ENCODE measurements at regions not wholly inside any gene's neighbourhood (a gene's known extent, or its start where the extent isn't known, plus 50 kb on each side); places are given as distances from the start of the nearest gene placed in this dataset.

DNA sequence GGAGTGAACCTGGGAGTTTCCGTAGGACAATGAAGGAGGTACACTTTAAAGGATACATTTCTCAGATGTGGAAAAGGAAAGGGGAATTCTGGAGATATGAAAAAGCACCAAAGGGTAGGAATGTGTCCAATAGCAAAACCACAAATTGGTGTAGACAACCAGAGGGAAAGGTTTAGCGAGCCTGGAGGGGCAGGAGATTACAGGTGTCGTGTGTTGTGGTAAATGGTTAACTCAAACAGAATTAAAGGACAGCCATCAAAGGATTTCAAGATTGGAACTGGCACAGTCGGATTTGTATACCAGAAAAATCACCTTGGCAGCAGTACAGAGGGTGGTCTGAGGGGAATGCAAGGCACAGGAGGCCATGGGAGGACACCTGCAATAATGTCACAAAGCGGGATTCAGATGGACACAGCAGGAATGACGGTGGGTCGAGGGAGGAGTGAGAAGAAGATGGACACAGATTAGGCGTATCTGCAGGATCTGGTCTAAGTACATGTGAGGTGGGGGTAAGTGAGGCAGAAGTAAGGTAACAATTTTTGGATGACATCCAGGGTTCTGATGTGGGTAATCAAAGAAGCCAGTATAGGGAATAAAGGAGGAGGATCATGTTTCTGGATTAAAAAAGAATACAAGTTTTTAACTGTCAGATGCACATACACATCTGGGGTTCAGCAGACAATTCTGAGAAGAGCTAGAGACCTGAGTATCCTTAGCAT, 361.6 kb downstream of the KLF12 start:
- POLR2A ChIA-PET: interaction anchor here (0.5 kb wide), 1 partner anchor 902 kb away, joined by 8 read pairs; no protein-coding TSS in a partner anchor
- CTCF ChIA-PET: no interaction called here
- H3K27ac Mint-ChIP-seq (ENCODE audit: unreplicated experiment): no peak overlapping the region
- peaks cover 7% of the 10 kb centered on the region for H3K36me3 Mint-ChIP-seq (ENCODE audit: insufficient read depth, unreplicated experiment)
- Histone ChIP-seq H3K4me1 (no peaks in the 10 kb centered on the region), H3K9me3 (no peaks in the 10 kb centered on the region), H3K4me3 (ENCODE audit: low read depth, low read length) (no peak overlapping the region), H3K36me3 (ENCODE audit: control insufficient read depth, insufficient read depth, low read length) (no peaks in the 10 kb centered on the region), H3K27me3 (replicated peaks; ENCODE audit: control insufficient read depth, insufficient read depth, low read length) (no peaks in the 10 kb centered on the region)
- no TSS peak for BruUV-seq (replicated peaks)
- no peaks in the 10 kb centered on the region for H3K27me3 Mint-ChIP-seq (ENCODE audit: insufficient read depth, unreplicated experiment)
- intact Hi-C loops (cut with micrococcal nuclease; ENCODE audit: unreplicated experiment): no loop called here
- no peaks in the 10 kb centered on the region for H3K9me3 Mint-ChIP-seq (ENCODE audit: unreplicated experiment)
- peaks cover 23% of the 10 kb centered on the region for H3K4me1 Mint-ChIP-seq (ENCODE audit: low read depth, unreplicated experiment)
- no peak for DNase-seq
- no peak for TF ChIP-seq CTCF (IDR thresholded peaks at IDR 0.05; ENCODE audit: insufficient read depth in 1 of 2, low read depth in 1 of 2, low read length in 1 of 2, severe bottlenecking in 1 of 2, unreplicated experiment in 1 of 2)
- H3K4me3 Mint-ChIP-seq (ENCODE audit: unreplicated experiment): no peak overlapping the region

DNA sequence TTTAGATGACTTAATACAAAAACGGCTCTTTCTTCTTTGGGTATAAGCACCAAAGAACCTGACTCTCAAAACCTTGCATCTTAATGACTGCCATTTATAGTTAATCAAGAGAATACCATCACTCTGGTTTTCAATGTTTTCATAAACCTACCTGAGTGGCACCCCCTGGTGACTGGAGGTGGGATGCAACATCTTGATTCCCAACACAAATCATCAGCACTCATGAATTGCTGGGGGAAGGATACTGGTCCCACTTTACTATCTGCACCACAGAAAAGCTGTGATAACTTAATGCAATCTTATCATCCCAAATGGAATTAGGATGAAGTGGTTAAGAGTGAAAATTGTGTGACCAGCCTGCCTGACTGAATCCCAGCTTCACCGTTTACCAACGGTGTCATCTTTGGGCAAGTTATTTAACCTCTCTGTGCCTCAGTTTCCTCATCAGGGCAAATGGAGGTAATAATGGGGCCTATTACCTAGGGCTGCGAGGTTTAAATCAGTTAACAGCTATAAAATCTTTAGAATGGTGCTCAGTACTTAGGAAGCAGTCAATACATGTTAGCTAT, 366.4 kb downstream of the KLF12 start:
- Mint-ChIP-seq H3K27me3 (ENCODE audit: insufficient read depth, unreplicated experiment) (no peaks in the 10 kb centered on the region), H3K4me3 (ENCODE audit: unreplicated experiment) (no peak overlapping the region), H3K36me3 (ENCODE audit: insufficient read depth, unreplicated experiment) (no peaks in the 10 kb centered on the region), H3K27ac (ENCODE audit: unreplicated experiment) (no peak overlapping the region), H3K9me3 (ENCODE audit: unreplicated experiment) (no peaks in the 10 kb centered on the region), H3K4me1 (ENCODE audit: low read depth, unreplicated experiment) (peaks cover 27% of the 10 kb centered on the region)
- Histone ChIP-seq H3K4me1 (peaks cover 14% of the 10 kb centered on the region; the same call in 1 of the 2 replicates), H3K9me3 (no peaks in the 10 kb centered on the region), H3K36me3 (ENCODE audit: control insufficient read depth, insufficient read depth, low read length) (no peaks in the 10 kb centered on the region), H3K4me3 (ENCODE audit: low read depth, low read length) (no peak overlapping the region), H3K27me3 (replicated peaks; ENCODE audit: control insufficient read depth, insufficient read depth, low read length) (no peaks in the 10 kb centered on the region)
- TF ChIP-seq CTCF (IDR thresholded peaks at IDR 0.05; ENCODE audit: insufficient read depth in 1 of 2, low read depth in 1 of 2, low read length in 1 of 2, severe bottlenecking in 1 of 2, unreplicated experiment in 1 of 2): peak; percentile 45 to 53
- no TSS peak for BruUV-seq (replicated peaks)
- CTCF ChIA-PET: no interaction called here
- intact Hi-C loops (cut with micrococcal nuclease; ENCODE audit: unreplicated experiment): loop anchor here (5.0 kb wide), 1 partner anchor 49 kb away; no protein-coding TSS in a partner anchor
- POLR2A ChIA-PET: interaction anchor here (0.6 kb wide), 1 partner anchor 18 kb away, joined by 4 read pairs; no protein-coding TSS in a partner anchor
- peak in 1 of 2 experiments; percentile 17 for DNase-seq

- Histone ChIP-seq H3K4me3 (ENCODE audit: low read depth, low read length) (no peak overlapping the region), H3K27me3 (replicated peaks; ENCODE audit: control insufficient read depth, insufficient read depth, low read length) (no peaks in the 10 kb centered on the region), H3K36me3 (ENCODE audit: control insufficient read depth, insufficient read depth, low read length) (no peaks in the 10 kb centered on the region), H3K4me1 (peaks cover 14% of the 10 kb centered on the region; the same call in 1 of the 2 replicates), H3K9me3 (no peaks in the 10 kb centered on the region)
- ChIA-PET CTCF (no interaction called here), POLR2A (interaction anchor here (0.6 kb wide), 1 partner anchor 18 kb away, joined by 4 read pairs; no protein-coding TSS in a partner anchor)
- intact Hi-C loops (cut with micrococcal nuclease; ENCODE audit: unreplicated experiment): loop anchor here (5.0 kb wide), 1 partner anchor 50 kb away; no protein-coding TSS in a partner anchor
- Mint-ChIP-seq H3K4me3 (ENCODE audit: unreplicated experiment) (no peak overlapping the region), H3K36me3 (ENCODE audit: insufficient read depth, unreplicated experiment) (no peaks in the 10 kb centered on the region), H3K27ac (ENCODE audit: unreplicated experiment) (no peak overlapping the region), H3K4me1 (ENCODE audit: low read depth, unreplicated experiment) (peaks cover 21% of the 10 kb centered on the region), H3K9me3 (ENCODE audit: unreplicated experiment) (no peaks in the 10 kb centered on the region), H3K27me3 (ENCODE audit: insufficient read depth, unreplicated experiment) (no peaks in the 10 kb centered on the region)
- no peak for TF ChIP-seq CTCF (IDR thresholded peaks at IDR 0.05; ENCODE audit: insufficient read depth in 1 of 2, low read depth in 1 of 2, low read length in 1 of 2, severe bottlenecking in 1 of 2, unreplicated experiment in 1 of 2)
- BruUV-seq (replicated peaks): no TSS peak
- DNase-seq: no peak
These were observed 366.9 kb downstream of the KLF12 start for GRCh38 chr13:73767191-73767741.

Measured in Caco-2 (cell line).